ENCODE measurements at regions not wholly inside any gene's neighbourhood (a gene's known extent, or its start where the extent isn't known, plus 50 kb on each side); places are given as distances from the start of the nearest gene placed in this dataset.

GRCh38 chr14:82720946-82721345 is 1187.3 kb upstream of the SEL1L start:
- Histone ChIP-seq H3K79me2 (replicated peaks; ENCODE audit: insufficient read depth, low read length) (no peaks in the 10 kb centered on the region), H3K27ac (ENCODE audit: low read length) (no peak overlapping the region), H3K9me2 (ENCODE audit: insufficient read depth, low read length) (no peaks in the 10 kb centered on the region), H3K4me3 (ENCODE audit: low read length) (no peak overlapping the region), H3K9me3 (ENCODE audit: low read length) (no peaks in the 10 kb centered on the region), H4K20me1 (ENCODE audit: insufficient read depth) (no peaks in the 10 kb centered on the region), H3K27me3 (ENCODE audit: insufficient read depth, low read depth, low read length) (no peaks in the 10 kb centered on the region), H2AFZ (ENCODE audit: low read depth, low read length) (no peak overlapping the region), H3K4me2 (ENCODE audit: low read length) (no peak overlapping the region), H3K9ac (ENCODE audit: low read length) (no peak overlapping the region), H3F3A (ENCODE audit: insufficient read depth, low read length, poor library complexity, severe bottlenecking) (no peaks in the 10 kb centered on the region), H3K36me3 (ENCODE audit: insufficient read depth, low read length) (no peaks in the 10 kb centered on the region)
- no peak for TF ChIP-seq EP300 (conservative IDR thresholded peaks at IDR 0.05; ENCODE audit: poor library complexity, severe bottlenecking)
- TF ChIP-seq EZH2 (IDR thresholded peaks at IDR 0.05; ENCODE audit: borderline replicate concordance, insufficient read depth, low read length, poor library complexity, severe bottlenecking) = no peak
- no peak for TF ChIP-seq RAD21 (conservative IDR thresholded peaks at IDR 0.05)
- no peak for TF ChIP-seq REST (IDR thresholded peaks at IDR 0.05; ENCODE audit: borderline replicate concordance)
- TF ChIP-seq TAF1 (IDR thresholded peaks at IDR 0.05; ENCODE audit: low read depth) = no peak
- no peak for TF ChIP-seq MXI1 (conservative IDR thresholded peaks at IDR 0.05; ENCODE audit: poor library complexity, severe bottlenecking)
- no peak for TF ChIP-seq CTCF (IDR thresholded peaks at IDR 0.05; ENCODE audit: poor library complexity, severe bottlenecking)
- TF ChIP-seq POLR2AphosphoS5 (IDR thresholded peaks at IDR 0.05) = no peak
- TF ChIP-seq SMC3 (conservative IDR thresholded peaks at IDR 0.05; ENCODE audit: poor library complexity) = no peak

DNA sequence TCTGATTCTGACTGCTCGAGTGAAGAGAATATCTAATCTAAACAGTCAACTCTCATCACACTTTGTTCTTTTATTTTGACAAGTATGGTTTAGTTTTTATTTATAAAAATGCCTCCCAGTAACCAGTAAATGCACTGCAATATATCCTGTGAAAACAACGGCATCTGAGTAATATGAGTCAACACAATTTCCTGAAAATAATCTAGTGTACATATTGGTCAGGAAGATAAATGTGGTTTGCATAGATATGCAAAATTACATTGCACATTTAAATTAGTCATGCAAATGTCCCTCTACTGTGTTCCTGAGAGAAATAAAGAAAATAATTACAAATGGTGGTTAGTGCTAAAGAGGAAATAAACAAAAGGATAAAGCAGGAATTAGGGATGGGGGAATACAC is 1190.7 kb upstream of the SEL1L start:
- Histone ChIP-seq H3K9me3 (ENCODE audit: low read length) (no peaks in the 10 kb centered on the region), H3F3A (ENCODE audit: insufficient read depth, low read length, poor library complexity, severe bottlenecking) (no peaks in the 10 kb centered on the region), H3K4me3 (ENCODE audit: low read length) (no peak overlapping the region), H2AFZ (ENCODE audit: low read depth, low read length) (no peak overlapping the region), H3K27ac (ENCODE audit: low read length) (no peak overlapping the region), H3K9me2 (ENCODE audit: insufficient read depth, low read length) (no peaks in the 10 kb centered on the region), H3K9ac (ENCODE audit: low read length) (no peak overlapping the region), H4K20me1 (ENCODE audit: insufficient read depth) (no peaks in the 10 kb centered on the region), H3K27me3 (ENCODE audit: insufficient read depth, low read depth, low read length) (no peaks in the 10 kb centered on the region), H3K79me2 (replicated peaks; ENCODE audit: insufficient read depth, low read length) (no peaks in the 10 kb centered on the region), H3K36me3 (ENCODE audit: insufficient read depth, low read length) (no peaks in the 10 kb centered on the region), H3K4me2 (ENCODE audit: low read length) (no peak overlapping the region)
- TF ChIP-seq EZH2 (IDR thresholded peaks at IDR 0.05; ENCODE audit: borderline replicate concordance, insufficient read depth, low read length, poor library complexity, severe bottlenecking) = no peak
- TF ChIP-seq MXI1 (conservative IDR thresholded peaks at IDR 0.05; ENCODE audit: poor library complexity, severe bottlenecking) = no peak
- no peak for TF ChIP-seq EP300 (conservative IDR thresholded peaks at IDR 0.05; ENCODE audit: poor library complexity, severe bottlenecking)
- TF ChIP-seq TAF1 (IDR thresholded peaks at IDR 0.05; ENCODE audit: low read depth) = no peak
- TF ChIP-seq POLR2AphosphoS5 (IDR thresholded peaks at IDR 0.05) = no peak
- no peak for TF ChIP-seq CTCF (IDR thresholded peaks at IDR 0.05; ENCODE audit: poor library complexity, severe bottlenecking)
- TF ChIP-seq SMC3 (conservative IDR thresholded peaks at IDR 0.05; ENCODE audit: poor library complexity) = no peak
